SK-N-SH (cell line): ENCODE measurements at regions not wholly inside any gene's neighbourhood (a gene's known extent, or its start where the extent isn't known, plus 50 kb on each side); places are given as distances from the start of the nearest gene placed in this dataset.

Source experiments
- CTCF ChIA-PET: fragments of 300-600, 350-600 bp; formaldehyde crosslinking; extraction: SDS; loops from one replicate; lab custom pipeline; 2021; lab: Yijun Ruan, JAX
- POLR2A ChIA-PET: fragments of 350-600 bp; sonication (Branson Sonifier 250); formaldehyde crosslinking; extraction: SDS; loops from one replicate; lab custom pipeline; 2020; ENCODE audit warnings: antibody characterized with exemption, inconsistent platforms; lab: Yijun Ruan, JAX
- DNase-seq: peaks from one replicate; pipeline ENCODE4 v3.0.0; 2012
- H2AFZ ChIP-seq: fragments of 200-600 bp; sonication (generic); 2 replicates; pipeline ENCODE4 v1.8.1; 2016; ENCODE audit warnings: antibody characterized with exemption, mild to moderate bottlenecking, low read depth
- H3F3A ChIP-seq: fragments of 200-600 bp; sonication (generic); replicated peaks from 2 replicates; pipeline ENCODE3; 2016; ENCODE audit warnings: antibody characterized with exemption, mild to moderate bottlenecking; ENCODE audit not compliant: insufficient read depth
- H3K27ac ChIP-seq, 2 experiments: fragments of 200-500 bp in 1 of 2; fragments of 200-600 bp in 1 of 2; sonication (Bioruptor generic) in 1 of 2; sonication (generic), shearing (Covaris generic) in 1 of 2; 2 replicates each; pipeline versions ENCODE4 v1.5.1 to v1.6.1; 2014 to 2016; ENCODE audit warnings: low read depth in 2 of 2, inconsistent platforms in 1 of 2, low read length in 1 of 2, mild to moderate bottlenecking in 1 of 2, mixed read lengths in 1 of 2
- H3K27me3 ChIP-seq: fragments of 200-600 bp; sonication (generic), shearing (Covaris generic); 2 replicates; pipeline ENCODE4 v1.6.1; 2016; ENCODE audit warnings: mixed run types; ENCODE audit not compliant: insufficient read depth
- H3K36me3 ChIP-seq, 2 experiments: fragments of 200-500 bp in 1 of 2; fragments of 200-600 bp in 1 of 2; sonication (Bioruptor generic) in 1 of 2; sonication (generic) in 1 of 2; replicated peaks in 1 of 2; 2 replicates each; pipeline versions ENCODE3 to v1.5.1; 2014 to 2016; ENCODE audit warnings: low read length in 1 of 2, mild to moderate bottlenecking in 1 of 2; ENCODE audit not compliant: insufficient read depth in 2 of 2, control insufficient read depth in 1 of 2
- H3K4me1 ChIP-seq, 2 experiments: fragments of 200-500 bp in 1 of 2; fragments of 200-600 bp in 1 of 2; sonication (Bioruptor generic) in 1 of 2; sonication (generic), shearing (Covaris generic) in 1 of 2; 2 replicates each; pipeline versions ENCODE4 v1.5.1 to v1.6.1; 2014 to 2016; ENCODE audit warnings: low read depth in 1 of 2, low read length in 1 of 2, mixed run types in 1 of 2; ENCODE audit not compliant: insufficient read depth in 2 of 2, control insufficient read depth in 1 of 2
- H3K4me2 ChIP-seq: fragments of 200-600 bp; sonication (generic), shearing (Covaris generic); 2 replicates; pipeline ENCODE4 v1.6.1; 2017; ENCODE audit warnings: mixed run types
- H3K4me3 ChIP-seq, 2 experiments: fragments of 200-500 bp in 1 of 2; fragments of 200-600 bp in 1 of 2; sonication (Bioruptor generic) in 1 of 2; sonication (generic), shearing (Covaris generic) in 1 of 2; 2 replicates each; pipeline versions ENCODE4 v1.5.1 to v1.8.1; 2014 to 2016; ENCODE audit warnings: low read depth in 2 of 2, inconsistent platforms in 1 of 2, low read length in 1 of 2, mild to moderate bottlenecking in 1 of 2, mixed read lengths in 1 of 2, moderate library complexity in 1 of 2
- H3K79me2 ChIP-seq: fragments of 200-600 bp; sonication (generic); 2 replicates; pipeline ENCODE4 v1.8.1; 2017; ENCODE audit warnings: mild to moderate bottlenecking; ENCODE audit not compliant: insufficient read depth
- H3K9ac ChIP-seq: fragments of 200-600 bp; sonication (generic); 2 replicates; pipeline ENCODE4 v1.6.1; 2017; ENCODE audit warnings: mixed run types
- H3K9me2 ChIP-seq: fragments of 200-600 bp; sonication (generic); 2 replicates; pipeline ENCODE4 v1.6.1; 2017; ENCODE audit warnings: mixed run types
- H3K9me3 ChIP-seq: fragments of 200-600 bp; sonication (generic); 2 replicates; pipeline ENCODE4 v1.6.1; 2017; ENCODE audit warnings: mixed run types, mild to moderate bottlenecking, moderate library complexity
- H4K20me1 ChIP-seq: fragments of 200-600 bp; sonication (generic); 2 replicates; pipeline ENCODE4 v1.6.1; 2017; ENCODE audit warnings: mild to moderate bottlenecking, mixed run types; ENCODE audit not compliant: insufficient read depth
- EZH2phosphoT487 ChIP-seq: fragments of 200-600 bp; sonication (generic); IDR thresholded peaks from 2 replicates; pipeline ENCODE4 v1.6.1; 2017; ENCODE audit warnings: low read depth, mixed run types, mild to moderate bottlenecking, antibody characterized with exemption, moderate library complexity, borderline replicate concordance
- FOXJ3 ChIP-seq: sonication (generic); formaldehyde crosslinking; IDR thresholded peaks from 2 replicates; pipeline ENCODE4 v1.5.1; 2020; ENCODE audit warnings: mild to moderate bottlenecking, missing genetic modification reagents
- FOXM1 ChIP-seq: IDR thresholded peaks from 2 replicates; pipeline ENCODE4 v1.4.0; 2012; ENCODE audit warnings: low read depth, mild to moderate bottlenecking
- GABPA ChIP-seq: IDR thresholded peaks from 2 replicates; pipeline ENCODE4 v1.4.0; 2012; ENCODE audit warnings: low read depth, mild to moderate bottlenecking
- MEF2A ChIP-seq: IDR thresholded peaks from 2 replicates; pipeline ENCODE4 v1.4.0; 2012; ENCODE audit warnings: low read depth, borderline replicate concordance
- MXI1 ChIP-seq: IDR thresholded peaks from 2 replicates; pipeline ENCODE4 v1.6.1; 2012; ENCODE audit warnings: mild to moderate bottlenecking, low read depth, low read length, improper control_type of control experiment
- POLR2AphosphoS5 ChIP-seq: IDR thresholded peaks from 2 replicates; pipeline ENCODE4 v1.6.1; 2012; ENCODE audit warnings: low read depth, low read length
- USF1 ChIP-seq: IDR thresholded peaks from 2 replicates; pipeline ENCODE4 v1.4.0; 2012; ENCODE audit warnings: low read depth, borderline replicate concordance
- WGBS: methylation state at CpG from one replicate; pipeline ENCODE4 v1.1.6; 2017; ENCODE audit warnings: low lambda C conversion rate; 5-methylcytosine and 5-hydroxymethylcytosine counted together
- TF ChIP-seq, protein P1 (sequence below): fragments of 200-600 bp; sonication (generic); IDR thresholded peaks from 2 replicates; pipeline ENCODE4 v1.6.1; 2017; ENCODE audit warnings: antibody characterized with exemption, mild to moderate bottlenecking, moderate library complexity

DNA sequence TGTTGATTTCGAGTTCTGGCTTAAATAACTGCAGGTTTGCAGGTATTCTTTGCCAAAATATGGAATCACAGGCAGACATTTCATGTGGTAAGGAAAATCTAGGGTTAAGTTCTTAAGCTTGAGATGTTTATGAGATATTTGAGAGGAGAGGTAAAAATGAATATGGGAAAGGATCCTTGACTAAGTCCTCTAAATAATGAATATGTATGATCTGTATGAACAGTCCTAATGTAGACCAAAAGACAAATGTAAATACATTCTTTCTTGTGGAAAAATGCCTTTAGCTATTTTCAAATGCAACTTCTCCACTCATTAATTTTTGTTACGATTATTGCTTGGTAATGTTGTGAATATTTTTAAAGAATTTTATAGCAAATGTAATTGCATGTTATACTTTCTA is 1632.6 kb downstream of the SUCLG1 start:
- Histone ChIP-seq H3K9me3 (no peaks in the 10 kb centered on the region), H3K79me2 (no peaks in the 10 kb centered on the region), H3K4me1 (no peaks in the 10 kb centered on the region), H4K20me1 (no peaks in the 10 kb centered on the region), H3K4me2 (no peak overlapping the region), H3K4me3 (no peak overlapping the region), H3K27ac (no peak overlapping the region), H2AFZ (no peak overlapping the region), H3K9me2 (no peaks in the 10 kb centered on the region), H3F3A (no peaks in the 10 kb centered on the region), H3K9ac (no peak overlapping the region), H3K27me3 (no peaks in the 10 kb centered on the region), H3K36me3 (no peaks in the 10 kb centered on the region)
- CTCF ChIA-PET: no interaction called here
- 6% methylated on average over 2 of the region's 2 CpGs for WGBS
- no peak for DNase-seq
- POLR2A ChIA-PET: no interaction called here
- TF ChIP-seq GABPA (no peak), MXI1 (no peak), FOXM1 (no peak), USF1 (no peak), FOXJ3 (no peak), EZH2phosphoT487 (no peak), MEF2A (no peak), POLR2AphosphoS5 (no peak)
- TF ChIP-seq, protein P1, sequence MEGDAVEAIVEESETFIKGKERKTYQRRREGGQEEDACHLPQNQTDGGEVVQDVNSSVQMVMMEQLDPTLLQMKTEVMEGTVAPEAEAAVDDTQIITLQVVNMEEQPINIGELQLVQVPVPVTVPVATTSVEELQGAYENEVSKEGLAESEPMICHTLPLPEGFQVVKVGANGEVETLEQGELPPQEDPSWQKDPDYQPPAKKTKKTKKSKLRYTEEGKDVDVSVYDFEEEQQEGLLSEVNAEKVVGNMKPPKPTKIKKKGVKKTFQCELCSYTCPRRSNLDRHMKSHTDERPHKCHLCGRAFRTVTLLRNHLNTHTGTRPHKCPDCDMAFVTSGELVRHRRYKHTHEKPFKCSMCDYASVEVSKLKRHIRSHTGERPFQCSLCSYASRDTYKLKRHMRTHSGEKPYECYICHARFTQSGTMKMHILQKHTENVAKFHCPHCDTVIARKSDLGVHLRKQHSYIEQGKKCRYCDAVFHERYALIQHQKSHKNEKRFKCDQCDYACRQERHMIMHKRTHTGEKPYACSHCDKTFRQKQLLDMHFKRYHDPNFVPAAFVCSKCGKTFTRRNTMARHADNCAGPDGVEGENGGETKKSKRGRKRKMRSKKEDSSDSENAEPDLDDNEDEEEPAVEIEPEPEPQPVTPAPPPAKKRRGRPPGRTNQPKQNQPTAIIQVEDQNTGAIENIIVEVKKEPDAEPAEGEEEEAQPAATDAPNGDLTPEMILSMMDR: no peak
- TF ChIP-seq, all 33 proteins: peak for 0

DNA sequence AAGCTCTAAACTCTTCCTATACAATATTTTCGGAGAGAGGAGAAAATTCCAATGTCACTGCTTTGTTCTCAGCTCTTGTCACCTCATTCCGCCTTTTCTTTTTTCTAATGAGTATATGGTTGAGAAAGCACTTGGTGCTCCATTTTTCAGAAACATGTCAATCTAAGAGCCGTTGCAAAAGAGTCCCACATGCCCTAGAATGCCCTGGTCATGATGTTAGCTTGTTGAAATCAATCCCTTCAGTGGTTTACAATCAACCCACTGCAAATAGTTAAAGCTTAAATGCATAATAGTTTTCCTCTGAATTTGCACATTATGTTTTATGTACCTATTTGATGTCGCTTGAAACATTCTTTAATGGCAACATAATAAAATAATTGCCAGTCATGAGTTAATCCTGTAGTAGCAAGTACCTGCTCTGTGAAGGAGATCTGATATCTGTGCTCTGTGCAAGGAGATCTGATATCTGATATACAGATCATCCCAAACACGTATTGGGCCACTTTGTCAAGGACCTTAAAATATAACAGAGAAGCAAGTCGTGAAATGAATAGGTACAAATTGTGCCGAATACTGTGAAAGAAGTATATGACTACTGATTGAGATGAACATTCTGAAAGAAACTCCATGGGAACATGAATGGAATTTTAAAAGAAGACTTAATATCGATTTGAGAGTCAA is 1633.5 kb downstream of the SUCLG1 start:
- ChIA-PET POLR2A (no interaction called here), CTCF (no interaction called here)
- DNase-seq: no peak
- Histone ChIP-seq H2AFZ (no peak overlapping the region), H3K36me3 (no peaks in the 10 kb centered on the region), H3K9me2 (no peaks in the 10 kb centered on the region), H3K4me2 (no peak overlapping the region), H4K20me1 (no peaks in the 10 kb centered on the region), H3K9me3 (no peaks in the 10 kb centered on the region), H3K27ac (no peak overlapping the region), H3K79me2 (no peaks in the 10 kb centered on the region), H3F3A (no peaks in the 10 kb centered on the region), H3K4me1 (no peaks in the 10 kb centered on the region), H3K27me3 (no peaks in the 10 kb centered on the region), H3K4me3 (no peak overlapping the region), H3K9ac (no peak overlapping the region)
- TF ChIP-seq USF1 (no peak), POLR2AphosphoS5 (no peak)
- WGBS: 10% methylated on average over 8 of the region's 8 CpGs
